SK-N-SH treated with all-trans-retinoic acid at 6 μM for 48 hours (cell line): ENCODE measurements at regions not wholly inside any gene's neighbourhood (a gene's known extent, or its start where the extent isn't known, plus 50 kb on each side); places are given as distances from the start of the nearest gene placed in this dataset.

Experiments
- ATAC-seq: fragments of 200-7000 bp; cut with Tn5 transposase; 3 replicates; pipeline ENCODE4 v1.9.1; 2020; ENCODE audit warnings: mild to moderate bottlenecking, moderate library complexity
- ARNTL ChIP-seq: fragments of 450-650 bp; formaldehyde crosslinking; IDR thresholded peaks from 2 replicates; pipeline ENCODE4 v1.5.0; 2020; ENCODE audit warnings: low read depth, mild to moderate bottlenecking, moderate library complexity, borderline replicate concordance
- BACH2 ChIP-seq: fragments of 250-450 bp; sonication (Bioruptor Pico); IDR thresholded peaks from 2 replicates; pipeline ENCODE4 v1.9.0; 2021; ENCODE audit warnings: mild to moderate bottlenecking, borderline replicate concordance
- CREB5 ChIP-seq: fragments of 250-450 bp; sonication (Bioruptor Pico); IDR thresholded peaks from 2 replicates; pipeline ENCODE4 v1.5.1; 2020; ENCODE audit warnings: low read depth, mild to moderate bottlenecking, moderate library complexity
- CSDC2 ChIP-seq: fragments of 250-450 bp; sonication (Bioruptor Pico); IDR thresholded peaks from 2 replicates; pipeline ENCODE4 v1.5.0; 2020; ENCODE audit warnings: mild to moderate bottlenecking, moderate library complexity
- CSRNP3 ChIP-seq: fragments of 250-450 bp; sonication (Bioruptor Pico); IDR thresholded peaks from 2 replicates; pipeline ENCODE4 v1.5.1; 2021; ENCODE audit warnings: mild to moderate bottlenecking, moderate library complexity
- ESRRG ChIP-seq: fragments of 250-450 bp; sonication (Bioruptor Pico); IDR thresholded peaks from 2 replicates; pipeline ENCODE4 v1.6.1; 2021; ENCODE audit warnings: mild to moderate bottlenecking
- GLIS3 ChIP-seq: fragments of 250-450 bp; sonication (Bioruptor Pico); IDR thresholded peaks from 2 replicates; pipeline ENCODE4 v1.5.0; 2020; ENCODE audit warnings: mild to moderate bottlenecking, moderate library complexity
- ISL1 ChIP-seq: fragments of 250-450 bp; sonication (Bioruptor Pico); IDR thresholded peaks from 2 replicates; pipeline ENCODE4 v2.1.2; 2022; ENCODE audit warnings: mild to moderate bottlenecking, moderate library complexity
- OSR1 ChIP-seq: fragments of 250-450 bp; sonication (Bioruptor Pico); IDR thresholded peaks from 2 replicates; pipeline ENCODE4 v1.8.0; 2022; ENCODE audit warnings: moderate library complexity, mild to moderate bottlenecking, inconsistent platforms
- PATZ1 ChIP-seq: fragments of 250-450 bp; sonication (Bioruptor Pico); IDR thresholded peaks from 2 replicates; pipeline ENCODE4 v1.8.0; 2020; ENCODE audit warnings: mild to moderate bottlenecking, moderate library complexity, borderline replicate concordance
- POU6F1 ChIP-seq: fragments of 250-450 bp; sonication (Bioruptor Pico); IDR thresholded peaks from 2 replicates; pipeline ENCODE4 v1.8.0; 2021; ENCODE audit warnings: low read depth, mild to moderate bottlenecking, moderate library complexity, borderline replicate concordance
- PPARA ChIP-seq: fragments of 250-450 bp; sonication (Bioruptor Pico); IDR thresholded peaks from 2 replicates; pipeline ENCODE4 v1.5.0; 2020; ENCODE audit warnings: mild to moderate bottlenecking, borderline replicate concordance
- RARB ChIP-seq: fragments of 250-450 bp; sonication (Bioruptor Pico); IDR thresholded peaks from 2 replicates; pipeline ENCODE4 v1.8.0; 2021; ENCODE audit warnings: mild to moderate bottlenecking, moderate library complexity
- SNAI2 ChIP-seq: fragments of 250-450 bp; sonication (Bioruptor Pico); IDR thresholded peaks from 2 replicates; pipeline ENCODE4 v1.5.0; 2020; ENCODE audit warnings: mild to moderate bottlenecking, moderate library complexity
- TCF4 ChIP-seq: fragments of 250-450 bp; sonication (Bioruptor Pico); IDR thresholded peaks from 2 replicates; pipeline ENCODE4 v1.8.0; 2021; ENCODE audit warnings: mild to moderate bottlenecking, moderate library complexity, borderline replicate concordance
- ZC3H10 ChIP-seq: fragments of 250-450 bp; sonication (Bioruptor Pico); IDR thresholded peaks from 2 replicates; pipeline ENCODE4 v1.5.1; 2021; ENCODE audit warnings: mild to moderate bottlenecking, moderate library complexity
- ZFP3 ChIP-seq: fragments of 250-450 bp; sonication (Bioruptor Pico); IDR thresholded peaks from 2 replicates; pipeline ENCODE4 v1.5.0; 2020; ENCODE audit warnings: mild to moderate bottlenecking, moderate library complexity
- ZFP30 ChIP-seq: fragments of 450-650 bp; formaldehyde crosslinking; IDR thresholded peaks from 2 replicates; pipeline ENCODE4 v1.5.0; 2022; ENCODE audit warnings: mild to moderate bottlenecking, moderate library complexity
- ZNF70 ChIP-seq: fragments of 450-650 bp; formaldehyde crosslinking; IDR thresholded peaks from 2 replicates; pipeline ENCODE4 v1.5.0; 2020; ENCODE audit warnings: mild to moderate bottlenecking, moderate library complexity
- ZNF8 ChIP-seq: fragments of 450-650 bp; formaldehyde crosslinking; IDR thresholded peaks from 2 replicates; pipeline ENCODE4 v1.5.0; 2020; ENCODE audit warnings: mild to moderate bottlenecking, moderate library complexity

- TF ChIP-seq ZC3H10 (CRISPR knock-in tag): no peak
- TF ChIP-seq ESRRG: no peak
- no peak for TF ChIP-seq PATZ1 (CRISPR knock-in tag)
- no peak for TF ChIP-seq CSDC2
- no peak for TF ChIP-seq ZFP30 (CRISPR knock-in tag)
- TF ChIP-seq BACH2: no peak
- TF ChIP-seq ZFP3 (CRISPR knock-in tag): no peak
- TF ChIP-seq RARB (CRISPR knock-in tag): no peak
- TF ChIP-seq, all 23 proteins: peak for 0
Observed at GRCh38 chr4:110769578-110769977, 146.7 kb upstream of the PITX2 start (continued).

GRCh38 chr4:110770353-110770752, 147.5 kb upstream of the PITX2 start:
- no peak for TF ChIP-seq GLIS3 (CRISPR knock-in tag)
- no peak for TF ChIP-seq ARNTL (CRISPR knock-in tag)
- TF ChIP-seq, all 23 proteins: peak for 0
- no peak for ATAC-seq

- no peak for ATAC-seq
- TF ChIP-seq PPARA (CRISPR knock-in tag) (no peak), ZFP30 (CRISPR knock-in tag) (no peak), OSR1 (CRISPR knock-in tag) (no peak), RARB (CRISPR knock-in tag) (no peak), ESRRG (no peak), CREB5 (CRISPR knock-in tag) (no peak), SNAI2 (CRISPR knock-in tag) (no peak), ZFP3 (CRISPR knock-in tag) (no peak), CSRNP3 (no peak), ZC3H10 (CRISPR knock-in tag) (no peak), BACH2 (no peak), TCF4 (CRISPR knock-in tag) (no peak), ARNTL (CRISPR knock-in tag) (no peak), ISL1 (CRISPR knock-in tag) (no peak), ZNF8 (no peak), GLIS3 (CRISPR knock-in tag) (no peak), POU6F1 (CRISPR knock-in tag) (no peak), ZNF70 (CRISPR knock-in tag) (no peak), PATZ1 (CRISPR knock-in tag) (no peak)
Observed at GRCh38 chr4:110778521-110778920, 155.6 kb upstream of the PITX2 start.

GRCh38 chr4:110780538-110780937, 157.7 kb upstream of the PITX2 start:
- ATAC-seq: no peak
- TF ChIP-seq ARNTL (CRISPR knock-in tag): no peak
- TF ChIP-seq BACH2: no peak
- TF ChIP-seq SNAI2 (CRISPR knock-in tag): no peak
- TF ChIP-seq ZNF8: no peak
- no peak for TF ChIP-seq ISL1 (CRISPR knock-in tag)
- no peak for TF ChIP-seq ZFP30 (CRISPR knock-in tag)
- no peak for TF ChIP-seq ZC3H10 (CRISPR knock-in tag)
